ENCODE measurements at regions not wholly inside any gene's neighbourhood (a gene's known extent, or its start where the extent isn't known, plus 50 kb on each side); places are given as distances from the start of the nearest gene placed in this dataset.

DNA sequence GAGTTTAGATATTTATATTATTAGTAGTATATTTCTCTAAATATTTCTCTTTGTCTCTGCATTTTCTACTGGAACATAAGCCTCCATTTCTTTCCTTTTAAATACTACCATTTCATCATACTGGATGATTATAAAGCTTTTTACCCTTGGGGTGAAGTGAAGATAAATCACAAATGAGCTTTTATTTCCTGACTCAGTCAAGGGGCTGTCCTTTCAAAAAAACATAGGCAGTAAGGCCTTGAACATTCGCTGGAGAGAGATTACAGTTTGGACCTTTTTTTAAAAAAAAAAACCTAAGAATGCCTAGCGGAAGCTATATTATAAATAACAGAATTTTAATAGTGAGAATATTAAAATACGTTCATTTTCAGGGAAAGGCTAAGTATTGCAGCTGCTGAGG, 268.8 kb upstream of the PCDH9 start:
- no peak for TF ChIP-seq EZH2 (IDR thresholded peaks at IDR 0.05; ENCODE audit: insufficient read depth, poor library complexity, severe bottlenecking)
- TF ChIP-seq EZH2phosphoT487 (IDR thresholded peaks at IDR 0.05; ENCODE audit: insufficient read depth, low read depth) = no peak

Data from GM23248 (cell line).